AG10803 (cell line): ENCODE measurements at regions not wholly inside any gene's neighbourhood (a gene's known extent, or its start where the extent isn't known, plus 50 kb on each side); places are given as distances from the start of the nearest gene placed in this dataset.
A peak's percentile ranks its signal among the peaks of the same experiment; 100 is the strongest.

Experiments
- DNase-seq: peaks from one replicate; pipeline ENCODE4 v3.0.0; 2010; ENCODE audit warnings: low read depth
- H3K4me3 ChIP-seq: 2 replicates; pipeline ENCODE4 v1.5.1; 2011; ENCODE audit warnings: mild to moderate bottlenecking, low read length, control low read depth
- CTCF ChIP-seq: conservative IDR thresholded peaks from 2 replicates; pipeline ENCODE4 v1.5.1; 2011; ENCODE audit warnings: mild to moderate bottlenecking, low read length, control low read depth, inconsistent platforms

- DNase-seq = peak; percentile 53
- peak overlapping the region; percentile 38 for H3K4me3 ChIP-seq
- no peak for TF ChIP-seq CTCF
Measured at GRCh38 chr1:81679942-81680341, 120.8 kb upstream of the ADGRL2 start.

- DNase-seq = no peak
- TF ChIP-seq CTCF = no peak
- H3K4me3 ChIP-seq = no peak overlapping the region
Measured at GRCh38 chr1:81678779-81679178, 122.0 kb upstream of the ADGRL2 start.

GRCh38 chr1:81672766-81673165, 128.0 kb upstream of the ADGRL2 start:
- no peak overlapping the region for H3K4me3 ChIP-seq
- no peak for DNase-seq
- TF ChIP-seq CTCF = no peak

DNA sequence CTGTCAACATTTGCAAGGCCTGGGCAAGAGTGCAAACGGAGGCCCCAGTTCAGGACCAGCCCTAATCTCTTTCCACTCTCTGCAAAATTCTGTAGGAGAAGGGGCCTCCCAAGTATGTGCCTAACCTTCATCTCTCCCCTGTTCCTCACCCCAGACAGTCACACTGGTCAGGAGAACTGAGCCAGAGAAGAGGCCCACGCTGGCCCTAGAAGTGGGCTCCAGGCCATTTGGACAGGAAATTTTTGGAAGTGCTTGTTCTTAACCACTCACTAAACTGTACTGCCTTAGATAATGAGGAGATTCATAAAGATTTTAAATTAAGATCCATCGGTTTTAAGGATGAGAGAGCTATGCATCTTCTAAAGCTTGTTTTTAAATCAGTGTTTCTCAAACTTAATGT, 129.7 kb upstream of the ADGRL2 start:
- no peak for TF ChIP-seq CTCF
- no peak overlapping the region for H3K4me3 ChIP-seq
- no peak for DNase-seq

DNA sequence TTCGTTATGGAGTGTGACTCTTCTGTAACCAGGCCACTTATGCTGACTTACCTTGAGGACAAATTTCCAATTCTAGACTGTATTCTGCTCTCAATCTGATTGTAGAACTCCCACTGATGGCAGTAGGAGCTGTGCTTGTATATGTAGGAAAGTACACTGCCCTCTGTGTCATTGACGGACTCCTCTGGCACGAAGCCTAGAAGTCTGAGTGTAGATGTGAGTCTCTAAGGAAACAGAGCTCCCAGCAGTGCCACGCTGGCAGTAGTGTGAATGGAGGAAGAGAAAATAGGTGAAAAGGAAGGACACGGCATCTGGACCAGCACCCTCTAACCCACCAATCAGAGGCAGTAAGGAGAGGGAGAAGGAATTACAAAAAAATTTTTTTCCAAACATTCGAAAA, 130.4 kb upstream of the ADGRL2 start:
- H3K4me3 ChIP-seq = no peak overlapping the region
- DNase-seq = peak; percentile 83

DNA sequence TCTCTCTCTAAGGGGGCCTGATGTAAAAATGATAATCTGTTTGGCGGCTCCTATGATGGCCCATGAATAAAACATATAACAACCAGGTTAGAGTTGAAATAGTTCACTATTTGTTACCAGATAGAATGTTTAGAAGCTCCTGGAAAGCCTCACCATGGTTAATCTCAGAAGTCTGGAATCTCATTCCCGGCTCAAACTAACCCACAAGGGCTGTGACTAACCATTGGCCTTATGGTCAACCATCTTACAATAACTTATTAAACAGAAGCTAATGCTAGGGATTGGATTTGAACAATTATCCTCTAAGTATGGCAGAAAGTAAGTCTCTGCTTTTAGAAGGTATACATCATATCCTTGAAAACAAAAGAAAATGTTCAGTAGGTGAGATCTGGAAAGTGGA, 134.1 kb upstream of the ADGRL2 start:
- DNase-seq = no peak
- H3K4me3 ChIP-seq = no peak overlapping the region
- TF ChIP-seq CTCF = no peak

More for the DNA sequence above, 130.4 kb upstream of the ADGRL2 start:
- TF ChIP-seq CTCF = no peak

DNA sequence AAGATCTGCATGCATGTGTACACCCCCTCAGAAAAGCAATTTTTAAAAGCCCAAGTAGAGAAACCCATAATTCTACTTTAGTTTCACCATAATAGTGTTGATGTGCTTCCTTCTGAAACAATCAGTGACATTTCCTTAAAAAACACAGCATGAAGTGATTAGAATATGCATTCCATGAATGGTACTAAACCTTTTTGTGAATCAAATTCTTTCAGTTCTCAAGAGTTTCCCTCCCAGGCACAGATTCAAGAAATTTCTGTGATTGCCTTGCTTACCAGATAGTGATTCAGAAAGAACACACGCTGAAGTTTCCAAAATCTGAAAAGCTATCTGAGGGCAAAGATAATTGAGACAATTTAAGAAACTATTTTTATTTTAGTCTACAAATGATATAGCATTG, 136.4 kb upstream of the ADGRL2 start:
- no peak overlapping the region for H3K4me3 ChIP-seq
- peak; percentile 87 for DNase-seq
- TF ChIP-seq CTCF = no peak
